Neural cell (in vitro differentiated cells): ENCODE measurements at regions not wholly inside any gene's neighbourhood (a gene's known extent, or its start where the extent isn't known, plus 50 kb on each side); places are given as distances from the start of the nearest gene placed in this dataset.

Experiments
- CTCF ChIP-seq: fragments of 450-650 bp; IDR thresholded peaks from 2 replicates; pipeline ENCODE4 v1.5.1; 2014; ENCODE audit warnings: antibody characterized with exemption, mild to moderate bottlenecking, moderate library complexity; ENCODE audit not compliant: poor library complexity, severe bottlenecking
- EP300 ChIP-seq: fragments of 450-650 bp; conservative IDR thresholded peaks from 2 replicates; pipeline ENCODE4 v1.6.1; 2014; ENCODE audit warnings: antibody characterized with exemption, mild to moderate bottlenecking, moderate library complexity; ENCODE audit not compliant: poor library complexity, severe bottlenecking
- EZH2 ChIP-seq: fragments of 200-600, 300-800 bp; shearing (Covaris generic), sonication (generic); IDR thresholded peaks from 2 replicates; pipeline ENCODE4 v1.6.1; 2014; ENCODE audit warnings: antibody characterized with exemption, low read length, borderline replicate concordance, mild to moderate bottlenecking; ENCODE audit not compliant: insufficient read depth, poor library complexity, severe bottlenecking
- POLR2AphosphoS5 ChIP-seq: IDR thresholded peaks from 2 replicates; pipeline ENCODE4 v1.6.1; 2012
- SMC3 ChIP-seq: fragments of 450-650 bp; conservative IDR thresholded peaks from 2 replicates; pipeline ENCODE4 v1.6.1; 2014; ENCODE audit warnings: antibody characterized with exemption, mild to moderate bottlenecking, moderate library complexity; ENCODE audit not compliant: poor library complexity
- TF ChIP-seq, protein P1 (sequence below): IDR thresholded peaks from 2 replicates; pipeline ENCODE4 v1.6.1; 2012; ENCODE audit warnings: borderline replicate concordance

DNA sequence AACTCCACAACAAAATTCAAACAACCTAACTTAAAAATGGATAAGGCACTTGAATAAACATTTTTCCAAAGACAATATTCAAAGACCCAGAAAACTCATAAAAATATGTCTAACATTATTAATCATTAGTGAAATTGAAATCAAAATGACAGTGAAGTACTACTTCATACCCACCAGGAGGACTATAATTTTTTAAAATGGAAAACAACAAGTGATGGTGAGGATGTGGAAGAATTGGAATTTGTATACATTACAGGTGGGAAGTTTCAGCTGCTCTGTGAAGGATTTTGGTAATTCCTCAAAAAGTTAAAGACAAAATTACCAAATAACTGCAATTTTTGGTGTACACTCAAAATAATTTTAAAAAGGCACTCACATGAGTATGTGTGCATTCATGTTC lies 920.0 kb downstream of the TDRD15 start:
- TF ChIP-seq EZH2 (no peak), EP300 (no peak), SMC3 (no peak), CTCF (no peak), POLR2AphosphoS5 (no peak)
- TF ChIP-seq, protein P1, sequence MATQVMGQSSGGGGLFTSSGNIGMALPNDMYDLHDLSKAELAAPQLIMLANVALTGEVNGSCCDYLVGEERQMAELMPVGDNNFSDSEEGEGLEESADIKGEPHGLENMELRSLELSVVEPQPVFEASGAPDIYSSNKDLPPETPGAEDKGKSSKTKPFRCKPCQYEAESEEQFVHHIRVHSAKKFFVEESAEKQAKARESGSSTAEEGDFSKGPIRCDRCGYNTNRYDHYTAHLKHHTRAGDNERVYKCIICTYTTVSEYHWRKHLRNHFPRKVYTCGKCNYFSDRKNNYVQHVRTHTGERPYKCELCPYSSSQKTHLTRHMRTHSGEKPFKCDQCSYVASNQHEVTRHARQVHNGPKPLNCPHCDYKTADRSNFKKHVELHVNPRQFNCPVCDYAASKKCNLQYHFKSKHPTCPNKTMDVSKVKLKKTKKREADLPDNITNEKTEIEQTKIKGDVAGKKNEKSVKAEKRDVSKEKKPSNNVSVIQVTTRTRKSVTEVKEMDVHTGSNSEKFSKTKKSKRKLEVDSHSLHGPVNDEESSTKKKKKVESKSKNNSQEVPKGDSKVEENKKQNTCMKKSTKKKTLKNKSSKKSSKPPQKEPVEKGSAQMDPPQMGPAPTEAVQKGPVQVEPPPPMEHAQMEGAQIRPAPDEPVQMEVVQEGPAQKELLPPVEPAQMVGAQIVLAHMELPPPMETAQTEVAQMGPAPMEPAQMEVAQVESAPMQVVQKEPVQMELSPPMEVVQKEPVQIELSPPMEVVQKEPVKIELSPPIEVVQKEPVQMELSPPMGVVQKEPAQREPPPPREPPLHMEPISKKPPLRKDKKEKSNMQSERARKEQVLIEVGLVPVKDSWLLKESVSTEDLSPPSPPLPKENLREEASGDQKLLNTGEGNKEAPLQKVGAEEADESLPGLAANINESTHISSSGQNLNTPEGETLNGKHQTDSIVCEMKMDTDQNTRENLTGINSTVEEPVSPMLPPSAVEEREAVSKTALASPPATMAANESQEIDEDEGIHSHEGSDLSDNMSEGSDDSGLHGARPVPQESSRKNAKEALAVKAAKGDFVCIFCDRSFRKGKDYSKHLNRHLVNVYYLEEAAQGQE = no peak
